GM12878 (cell line): ENCODE measurements at regions not wholly inside any gene's neighbourhood (a gene's known extent, or its start where the extent isn't known, plus 50 kb on each side); places are given as distances from the start of the nearest gene placed in this dataset.

Experiments
- ATAC-seq: fragments of 200-7000 bp; cut with Tn5 transposase; 3 replicates; pipeline ENCODE4 v1.9.1; 2020; ENCODE audit warnings: mild to moderate bottlenecking, moderate library complexity
- BruUV-seq: library from RNA; stranded (reverse); fragments of 400-500 nt; replicated peaks from 2 replicates; lab custom pipeline; 2021; lab: Mats Ljungman, UMichigan
- CTCF ChIA-PET: fragments of 300-600 bp; sonication (Branson Sonifier 250); formaldehyde crosslinking; extraction: SDS; loops from one replicate; lab custom pipeline; 2021; ENCODE audit warnings: inconsistent platforms; lab: Yijun Ruan, JAX
- POLR2A ChIA-PET: fragments of 350-600 bp; formaldehyde crosslinking; extraction: SDS; loops from one replicate; lab custom pipeline; 2021; ENCODE audit warnings: inconsistent platforms; lab: Charles Lee
- RAD21 ChIA-PET: fragments of 300-600 bp; sonication (Branson Sonifier 250); formaldehyde crosslinking; loops from one replicate; lab custom pipeline; 2023; ENCODE audit warnings: antibody characterized with exemption; ENCODE audit not compliant: unreplicated experiment; lab: Charles Lee
- SMC1A ChIA-PET: fragments of 300-600 bp; sonication (Branson Sonifier 250); formaldehyde crosslinking; loops from one replicate; lab custom pipeline; 2023; ENCODE audit not compliant: unreplicated experiment, uncharacterized antibody; lab: Charles Lee
- DNase-seq: peaks from one replicate; pipeline ENCODE4 v3.0.0-alpha.2; 2011; ENCODE audit warnings: low read depth, low spot score
- FAIRE-seq: peaks from 3 replicates; lab custom pipeline; 2011; peaks lifted over from hg19 to GRCh38; lab: Jason Lieb, UNC
- H2AFZ ChIP-seq: 2 replicates; pipeline ENCODE4 v1.6.0; 2011; ENCODE audit warnings: low read depth, low read length, control low read depth; ENCODE audit not compliant: control insufficient read depth
- H3K27ac ChIP-seq: 2 replicates; pipeline ENCODE4 v1.5.1; 2011; ENCODE audit warnings: control low read depth; ENCODE audit not compliant: control insufficient read depth, insufficient read depth
- H3K27me3 ChIP-seq, 2 experiments: replicated peaks in 1 of 2; 2 replicates each; pipeline versions ENCODE4 v1.6.0 to v1.6.1; 2011; ENCODE audit warnings: low read length in 1 of 2; ENCODE audit not compliant: control insufficient read depth in 2 of 2, insufficient read depth in 2 of 2
- H3K36me3 ChIP-seq, 2 experiments: 2 replicates each; pipeline ENCODE4 v1.5.1; 2011; ENCODE audit warnings: low read length in 1 of 2; ENCODE audit not compliant: control insufficient read depth in 2 of 2, insufficient read depth in 2 of 2
- H3K4me1 ChIP-seq: 2 replicates; pipeline ENCODE4 v1.6.1; 2011; ENCODE audit warnings: mild to moderate bottlenecking, low read length, moderate library complexity, mixed read lengths; ENCODE audit not compliant: control insufficient read depth, insufficient read depth
- H3K4me2 ChIP-seq: 2 replicates; pipeline ENCODE4 v1.6.0; 2011; ENCODE audit warnings: control low read depth; ENCODE audit not compliant: control insufficient read depth, insufficient read depth
- H3K4me3 ChIP-seq: fragments of 200-600 bp; sonication (generic); 2 replicates; pipeline ENCODE4 v1.5.1; 2016
- H3K79me2 ChIP-seq: 2 replicates; pipeline ENCODE4 v1.6.0; 2011; ENCODE audit warnings: low read length; ENCODE audit not compliant: control insufficient read depth, insufficient read depth
- H3K9ac ChIP-seq: 2 replicates; pipeline ENCODE4 v1.8.0; 2011; ENCODE audit warnings: low read length, control low read depth, mixed read lengths; ENCODE audit not compliant: control insufficient read depth, insufficient read depth
- H3K9me3 ChIP-seq: replicated peaks from 3 replicates; pipeline ENCODE4 v1.5.1; 2011; ENCODE audit warnings: mild to moderate bottlenecking, low read length; ENCODE audit not compliant: control insufficient read depth, insufficient read depth
- H4K20me1 ChIP-seq: 2 replicates; pipeline ENCODE4 v1.6.0; 2011; ENCODE audit not compliant: control insufficient read depth, insufficient read depth
- CBX3 ChIP-seq: fragments of 200-600 bp; sonication (generic); IDR thresholded peaks from 2 replicates; pipeline ENCODE4 v1.6.1; 2016; ENCODE audit warnings: low read depth, borderline replicate concordance
- ESRRA ChIP-seq: IDR thresholded peaks from 2 replicates; pipeline ENCODE4 v1.6.1; 2012; ENCODE audit warnings: mild to moderate bottlenecking, low read length, improper control_type of control experiment
- GABPA ChIP-seq: IDR thresholded peaks from 2 replicates; pipeline ENCODE4 v1.6.1; 2014; ENCODE audit warnings: antibody characterized with exemption, low read depth, mild to moderate bottlenecking, inconsistent platforms
- IRF4 ChIP-seq: IDR thresholded peaks from 2 replicates; pipeline ENCODE4 v1.6.1; 2011; ENCODE audit warnings: low read depth, low read length
- JUNB ChIP-seq: IDR thresholded peaks from 2 replicates; pipeline ENCODE4 v1.6.1; 2016; ENCODE audit warnings: antibody characterized with exemption, mild to moderate bottlenecking
- MXI1 ChIP-seq: fragments of 150-350 bp; IDR thresholded peaks from 2 replicates; pipeline ENCODE4 v1.6.1; 2011; ENCODE audit warnings: low read depth, mild to moderate bottlenecking, inconsistent platforms, low read length, improper control_type of control experiment
- RUNX3 ChIP-seq: IDR thresholded peaks from 2 replicates; pipeline ENCODE4 v1.6.1; 2012; ENCODE audit warnings: low read length, inconsistent platforms
- TAF1 ChIP-seq: IDR thresholded peaks from 2 replicates; pipeline ENCODE4 v1.6.1; 2011; ENCODE audit warnings: mild to moderate bottlenecking, low read depth, low read length, borderline replicate concordance
- TCF3 ChIP-seq: IDR thresholded peaks from 2 replicates; pipeline ENCODE4 v1.6.1; 2012; ENCODE audit warnings: low read depth, mild to moderate bottlenecking, low read length, borderline replicate concordance; ENCODE audit not compliant: insufficient read depth
- WGBS: methylation state at CpG from one replicate; pipeline ENCODE4 v1.1.6; 2016; ENCODE audit warnings: low lambda C conversion rate; ENCODE audit not compliant: insufficient replicate concordance, insufficient coverage; ENCODE audit errors: missing lambda C conversion rate; 5-methylcytosine and 5-hydroxymethylcytosine counted together
- in situ Hi-C: fragments of 300-500 bp; cut with MboI; formaldehyde crosslinking; loops from 9 replicates; pipeline ENCODE4 v1.14.3; 2018; ENCODE audit warnings: mixed read lengths
- intact Hi-C: fragments of 100-400 bp; cut with micrococcal nuclease; formaldehyde crosslinking; loops from one replicate; pipeline ENCODE4 v1.14.2; 2022; ENCODE audit not compliant: unreplicated experiment
- TF ChIP-seq, protein P1 (sequence below): IDR thresholded peaks from 2 replicates; pipeline ENCODE4 v1.6.1; 2012; ENCODE audit warnings: low read depth, low read length, improper control_type of control experiment
- TF ChIP-seq, protein P2 (sequence below): fragments of 450-650 bp; IDR thresholded peaks from 2 replicates; pipeline ENCODE4 v1.6.1; 2017; ENCODE audit warnings: mild to moderate bottlenecking

DNA sequence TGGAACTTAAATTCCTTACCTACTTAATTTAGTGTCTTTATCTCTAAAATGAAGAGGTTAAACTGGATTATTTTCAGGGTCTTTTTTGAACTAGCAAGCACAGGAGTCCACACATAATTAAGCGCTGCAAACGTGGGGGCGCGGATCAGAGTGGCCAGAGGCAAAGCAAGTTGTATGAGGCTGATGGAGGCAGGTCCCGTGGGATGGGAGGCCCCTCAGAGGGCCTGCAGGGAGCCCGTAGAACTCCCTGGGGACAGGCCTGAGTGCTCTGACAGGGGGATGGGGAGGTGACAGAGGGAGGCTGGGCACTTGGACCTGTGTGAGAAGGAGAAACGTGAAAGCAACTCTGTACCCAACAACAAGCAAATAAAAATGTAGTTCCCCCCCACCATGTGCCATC, 177.8 kb downstream of the ACKR3 start:
- Histone ChIP-seq H3K4me2 (no peak overlapping the region), H3K27me3 (peaks cover 2 to 3% of the 10 kb centered on the region in 2 experiments; a peak in 2 of 4 replicates), H3K36me3 (no peaks in the 10 kb centered on the region), H3K4me3 (no peak overlapping the region), H3K9ac (no peak overlapping the region), H3K79me2 (no peaks in the 10 kb centered on the region), H3K27ac (no peak overlapping the region), H2AFZ (no peak overlapping the region), H4K20me1 (no peaks in the 10 kb centered on the region), H3K4me1 (no peaks in the 10 kb centered on the region), H3K9me3 (no peaks in the 10 kb centered on the region)
- intact Hi-C loops = no loop called here
- DNase-seq (no peak), FAIRE-seq (no peak), ATAC-seq (no peak)
- ChIA-PET CTCF (interaction anchor here (0.6 kb wide), 1 partner anchor 110 kb away, joined by 3 read pairs; no protein-coding TSS in a partner anchor), POLR2A (no interaction called here), SMC1A (no interaction called here), RAD21 (interaction anchor here (1.2 kb wide), 1 partner anchor 178 kb away, joined by 3 read pairs; the partner anchor contains the start of gene ACKR3)
- TF ChIP-seq RUNX3 (no peak), IRF4 (no peak), TAF1 (no peak), CBX3 (no peak), MXI1 (no peak), GABPA (no peak), ESRRA (no peak), JUNB (no peak), TCF3 (no peak)
- TF ChIP-seq, protein P1, sequence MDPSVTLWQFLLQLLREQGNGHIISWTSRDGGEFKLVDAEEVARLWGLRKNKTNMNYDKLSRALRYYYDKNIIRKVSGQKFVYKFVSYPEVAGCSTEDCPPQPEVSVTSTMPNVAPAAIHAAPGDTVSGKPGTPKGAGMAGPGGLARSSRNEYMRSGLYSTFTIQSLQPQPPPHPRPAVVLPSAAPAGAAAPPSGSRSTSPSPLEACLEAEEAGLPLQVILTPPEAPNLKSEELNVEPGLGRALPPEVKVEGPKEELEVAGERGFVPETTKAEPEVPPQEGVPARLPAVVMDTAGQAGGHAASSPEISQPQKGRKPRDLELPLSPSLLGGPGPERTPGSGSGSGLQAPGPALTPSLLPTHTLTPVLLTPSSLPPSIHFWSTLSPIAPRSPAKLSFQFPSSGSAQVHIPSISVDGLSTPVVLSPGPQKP = no peak
- TF ChIP-seq, protein P2, sequence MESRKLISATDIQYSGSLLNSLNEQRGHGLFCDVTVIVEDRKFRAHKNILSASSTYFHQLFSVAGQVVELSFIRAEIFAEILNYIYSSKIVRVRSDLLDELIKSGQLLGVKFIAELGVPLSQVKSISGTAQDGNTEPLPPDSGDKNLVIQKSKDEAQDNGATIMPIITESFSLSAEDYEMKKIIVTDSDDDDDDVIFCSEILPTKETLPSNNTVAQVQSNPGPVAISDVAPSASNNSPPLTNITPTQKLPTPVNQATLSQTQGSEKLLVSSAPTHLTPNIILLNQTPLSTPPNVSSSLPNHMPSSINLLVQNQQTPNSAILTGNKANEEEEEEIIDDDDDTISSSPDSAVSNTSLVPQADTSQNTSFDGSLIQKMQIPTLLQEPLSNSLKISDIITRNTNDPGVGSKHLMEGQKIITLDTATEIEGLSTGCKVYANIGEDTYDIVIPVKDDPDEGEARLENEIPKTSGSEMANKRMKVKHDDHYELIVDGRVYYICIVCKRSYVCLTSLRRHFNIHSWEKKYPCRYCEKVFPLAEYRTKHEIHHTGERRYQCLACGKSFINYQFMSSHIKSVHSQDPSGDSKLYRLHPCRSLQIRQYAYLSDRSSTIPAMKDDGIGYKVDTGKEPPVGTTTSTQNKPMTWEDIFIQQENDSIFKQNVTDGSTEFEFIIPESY = no peak
- BruUV-seq = no TSS peak
- WGBS = 16% methylated on average over 7 of the region's 7 CpGs
- in situ Hi-C loops = no loop called here
